GM12891 (cell line): ENCODE measurements at regions not wholly inside any gene's neighbourhood (a gene's known extent, or its start where the extent isn't known, plus 50 kb on each side); places are given as distances from the start of the nearest gene placed in this dataset.

Experiments used
- DNase-seq: peaks from one replicate; pipeline ENCODE4 v3.0.0; 2011; ENCODE audit warnings: low spot score; ENCODE audit not compliant: insufficient read length
- FAIRE-seq: peaks from 2 replicates; lab custom pipeline; 2011; peaks lifted over from hg19 to GRCh38; lab: Jason Lieb, UNC
- PAX5 ChIP-seq: IDR thresholded peaks from 2 replicates; pipeline ENCODE4 v1.6.1; 2011; ENCODE audit warnings: low read length, moderate library complexity, mild to moderate bottlenecking; ENCODE audit not compliant: insufficient read depth, severe bottlenecking
- POLR2A ChIP-seq: IDR thresholded peaks from 2 replicates; pipeline ENCODE4 v1.6.1; 2011; ENCODE audit warnings: low read depth, low read length, control low read depth
- POLR2AphosphoS5 ChIP-seq: IDR thresholded peaks from 2 replicates; pipeline ENCODE4 v1.6.1; 2011; ENCODE audit warnings: low read depth, low read length, control low read depth
- POU2F2 ChIP-seq: IDR thresholded peaks from 2 replicates; pipeline ENCODE4 v1.6.1; 2011; ENCODE audit warnings: low read depth, mild to moderate bottlenecking, control low read depth, low read length, moderate library complexity
- SPI1 ChIP-seq: IDR thresholded peaks from 2 replicates; pipeline ENCODE4 v1.6.1; 2011; ENCODE audit warnings: low read depth, low read length, control low read depth
- TAF1 ChIP-seq: IDR thresholded peaks from 2 replicates; pipeline ENCODE4 v1.6.1; 2011; ENCODE audit warnings: low read depth, low read length, control low read depth

- FAIRE-seq (no peak), DNase-seq (no peak)
- TF ChIP-seq POLR2A (no peak), PAX5 (no peak), SPI1 (no peak), POU2F2 (no peak), TAF1 (no peak), POLR2AphosphoS5 (no peak)
Measured at GRCh38 chr17:79369532-79369931, 241.3 kb downstream of the RBFOX3 start.

- DNase-seq (no peak), FAIRE-seq (no peak)
- no peak for TF ChIP-seq POLR2AphosphoS5
- TF ChIP-seq PAX5 = no peak
- TF ChIP-seq POU2F2 = no peak
- no peak for TF ChIP-seq SPI1
- TF ChIP-seq POLR2A = no peak
- no peak for TF ChIP-seq TAF1
Measured at GRCh38 chr17:79369001-79369400, 241.8 kb downstream of the RBFOX3 start.

GRCh38 chr17:79368521-79368920 is 242.3 kb downstream of the RBFOX3 start:
- TF ChIP-seq PAX5 (no peak), TAF1 (no peak), POLR2A (no peak), SPI1 (no peak), POU2F2 (no peak), POLR2AphosphoS5 (no peak)
- FAIRE-seq (no peak), DNase-seq (no peak)

- DNase-seq = no peak
- no peak for TF ChIP-seq PAX5
- no peak for TF ChIP-seq POU2F2
- no peak for TF ChIP-seq SPI1
- no peak for TF ChIP-seq POLR2AphosphoS5
- no peak for TF ChIP-seq POLR2A
- no peak for TF ChIP-seq TAF1
- no peak for FAIRE-seq
Measured at GRCh38 chr17:79366988-79367571, 243.8 kb downstream of the RBFOX3 start.

GRCh38 chr17:79365836-79366770 is 244.7 kb downstream of the RBFOX3 start:
- FAIRE-seq = no peak
- TF ChIP-seq PAX5 = no peak
- TF ChIP-seq POLR2A = no peak
- no peak for DNase-seq

- FAIRE-seq (no peak), DNase-seq (no peak)
- TF ChIP-seq POLR2A (no peak), PAX5 (no peak), POLR2AphosphoS5 (no peak), POU2F2 (no peak), SPI1 (no peak), TAF1 (no peak)
Measured at GRCh38 chr17:79365351-79365750, 245.5 kb downstream of the RBFOX3 start.

- FAIRE-seq (no peak), DNase-seq (no peak)
- TF ChIP-seq PAX5 = no peak
- no peak for TF ChIP-seq POLR2A
- TF ChIP-seq SPI1 = no peak
- no peak for TF ChIP-seq POU2F2
- TF ChIP-seq POLR2AphosphoS5 = no peak
- no peak for TF ChIP-seq TAF1
Measured at GRCh38 chr17:79364315-79365094, 246.3 kb downstream of the RBFOX3 start.

- DNase-seq (no peak), FAIRE-seq (no peak)
- no peak for TF ChIP-seq POU2F2
- no peak for TF ChIP-seq TAF1
- TF ChIP-seq PAX5 = no peak
- no peak for TF ChIP-seq POLR2AphosphoS5
- TF ChIP-seq POLR2A = no peak
- no peak for TF ChIP-seq SPI1
Measured at GRCh38 chr17:79363552-79364275, 247.1 kb downstream of the RBFOX3 start.

GRCh38 chr17:79362772-79363305 is 248.0 kb downstream of the RBFOX3 start:
- FAIRE-seq = no peak
- TF ChIP-seq TAF1 (no peak), POU2F2 (no peak), SPI1 (no peak), POLR2AphosphoS5 (no peak), POLR2A (no peak), PAX5 (no peak)
- DNase-seq = no peak
